ENCODE measurements at regions not wholly inside any gene's neighbourhood (a gene's known extent, or its start where the extent isn't known, plus 50 kb on each side); places are given as distances from the start of the nearest gene placed in this dataset.

- Histone ChIP-seq H3K27ac (ENCODE audit: low read length) (no peak overlapping the region), H3K36me3 (ENCODE audit: insufficient read depth, low read length) (no peaks in the 10 kb centered on the region), H3K4me2 (ENCODE audit: low read depth, low read length, poor library complexity, severe bottlenecking) (no peak overlapping the region), H3K9ac (ENCODE audit: low read length) (no peak overlapping the region), H2AFZ (ENCODE audit: low read length) (no peak overlapping the region), H4K20me1 (ENCODE audit: insufficient read depth, low read depth, low read length) (no peaks in the 10 kb centered on the region), H3K4me3 (ENCODE audit: low read length) (no peak overlapping the region), H3K4me1 (ENCODE audit: low read length) (no peaks in the 10 kb centered on the region), H3K9me2 (replicated peaks; ENCODE audit: insufficient read depth, low read length) (no peaks in the 10 kb centered on the region), H3K27me3 (ENCODE audit: low read length) (no peaks in the 10 kb centered on the region), H3K9me3 (ENCODE audit: low read length) (peaks cover 61% of the 10 kb centered on the region), H3K79me2 (ENCODE audit: low read length) (no peaks in the 10 kb centered on the region)
- no peak for DNase-seq
Measured at GRCh38 chr14:82124511-82124910, 590.9 kb upstream of the SEL1L start.

GRCh38 chr14:82126006-82126405 lies 592.4 kb upstream of the SEL1L start:
- no peak overlapping the region for H3K4me3 ChIP-seq (ENCODE audit: low read length)
- H3K9ac ChIP-seq (ENCODE audit: low read length), result no peak overlapping the region
- no peaks in the 10 kb centered on the region for H3K27me3 ChIP-seq (ENCODE audit: low read length)
- no peak overlapping the region for H2AFZ ChIP-seq (ENCODE audit: low read length)
- DNase-seq, result no peak
- no peaks in the 10 kb centered on the region for H3K9me2 ChIP-seq (replicated peaks; ENCODE audit: insufficient read depth, low read length)
- no peaks in the 10 kb centered on the region for H4K20me1 ChIP-seq (ENCODE audit: insufficient read depth, low read depth, low read length)
- H3K9me3 ChIP-seq (ENCODE audit: low read length), result peaks cover 59% of the 10 kb centered on the region
- no peaks in the 10 kb centered on the region for H3K79me2 ChIP-seq (ENCODE audit: low read length)
- no peaks in the 10 kb centered on the region for H3K4me1 ChIP-seq (ENCODE audit: low read length)
- H3K36me3 ChIP-seq (ENCODE audit: insufficient read depth, low read length), result no peaks in the 10 kb centered on the region
- H3K27ac ChIP-seq (ENCODE audit: low read length), result no peak overlapping the region
- no peak overlapping the region for H3K4me2 ChIP-seq (ENCODE audit: low read depth, low read length, poor library complexity, severe bottlenecking)

- H3K9me2 ChIP-seq (replicated peaks; ENCODE audit: insufficient read depth, low read length), result no peaks in the 10 kb centered on the region
- H2AFZ ChIP-seq (ENCODE audit: low read length), result no peak overlapping the region
- H3K9ac ChIP-seq (ENCODE audit: low read length), result no peak overlapping the region
- H4K20me1 ChIP-seq (ENCODE audit: insufficient read depth, low read depth, low read length), result no peaks in the 10 kb centered on the region
- peaks cover 59% of the 10 kb centered on the region for H3K9me3 ChIP-seq (ENCODE audit: low read length)
- H3K27ac ChIP-seq (ENCODE audit: low read length), result no peak overlapping the region
- H3K36me3 ChIP-seq (ENCODE audit: insufficient read depth, low read length), result no peaks in the 10 kb centered on the region
- H3K4me1 ChIP-seq (ENCODE audit: low read length), result no peaks in the 10 kb centered on the region
- DNase-seq, result no peak
- no peaks in the 10 kb centered on the region for H3K79me2 ChIP-seq (ENCODE audit: low read length)
- H3K4me3 ChIP-seq (ENCODE audit: low read length), result no peak overlapping the region
- H3K27me3 ChIP-seq (ENCODE audit: low read length), result no peaks in the 10 kb centered on the region
- H3K4me2 ChIP-seq (ENCODE audit: low read depth, low read length, poor library complexity, severe bottlenecking), result no peak overlapping the region
Measured at GRCh38 chr14:82134411-82134810, 600.8 kb upstream of the SEL1L start.

- no peak overlapping the region for H2AFZ ChIP-seq (ENCODE audit: low read length)
- no peaks in the 10 kb centered on the region for H3K79me2 ChIP-seq (ENCODE audit: low read length)
- H4K20me1 ChIP-seq (ENCODE audit: insufficient read depth, low read depth, low read length), result no peaks in the 10 kb centered on the region
- H3K9me3 ChIP-seq (ENCODE audit: low read length), result peaks cover 55% of the 10 kb centered on the region
- H3K9ac ChIP-seq (ENCODE audit: low read length), result no peak overlapping the region
- H3K9me2 ChIP-seq (replicated peaks; ENCODE audit: insufficient read depth, low read length), result no peaks in the 10 kb centered on the region
- no peak overlapping the region for H3K4me2 ChIP-seq (ENCODE audit: low read depth, low read length, poor library complexity, severe bottlenecking)
- H3K27me3 ChIP-seq (ENCODE audit: low read length), result no peaks in the 10 kb centered on the region
- no peak overlapping the region for H3K27ac ChIP-seq (ENCODE audit: low read length)
- DNase-seq, result no peak
- no peak overlapping the region for H3K4me3 ChIP-seq (ENCODE audit: low read length)
- H3K36me3 ChIP-seq (ENCODE audit: insufficient read depth, low read length), result no peaks in the 10 kb centered on the region
- H3K4me1 ChIP-seq (ENCODE audit: low read length), result no peaks in the 10 kb centered on the region
Measured at GRCh38 chr14:82138431-82138830, 604.8 kb upstream of the SEL1L start.

- Histone ChIP-seq H3K27ac (ENCODE audit: low read length) (no peak overlapping the region), H3K9me3 (ENCODE audit: low read length) (peaks cover 42% of the 10 kb centered on the region), H3K9ac (ENCODE audit: low read length) (no peak overlapping the region), H3K36me3 (ENCODE audit: insufficient read depth, low read length) (no peaks in the 10 kb centered on the region), H3K4me1 (ENCODE audit: low read length) (no peaks in the 10 kb centered on the region), H4K20me1 (ENCODE audit: insufficient read depth, low read depth, low read length) (no peaks in the 10 kb centered on the region), H3K4me3 (ENCODE audit: low read length) (no peak overlapping the region), H3K9me2 (replicated peaks; ENCODE audit: insufficient read depth, low read length) (no peaks in the 10 kb centered on the region), H3K27me3 (ENCODE audit: low read length) (no peaks in the 10 kb centered on the region), H3K79me2 (ENCODE audit: low read length) (no peaks in the 10 kb centered on the region), H2AFZ (ENCODE audit: low read length) (no peak overlapping the region), H3K4me2 (ENCODE audit: low read depth, low read length, poor library complexity, severe bottlenecking) (no peak overlapping the region)
- DNase-seq, result no peak
Measured at GRCh38 chr14:82146846-82147245, 613.2 kb upstream of the SEL1L start.

- no peaks in the 10 kb centered on the region for H3K79me2 ChIP-seq (ENCODE audit: low read length)
- DNase-seq, result no peak
- H2AFZ ChIP-seq (ENCODE audit: low read length), result no peak overlapping the region
- no peak overlapping the region for H3K4me3 ChIP-seq (ENCODE audit: low read length)
- no peaks in the 10 kb centered on the region for H3K36me3 ChIP-seq (ENCODE audit: insufficient read depth, low read length)
- H3K27ac ChIP-seq (ENCODE audit: low read length), result no peak overlapping the region
- H3K9ac ChIP-seq (ENCODE audit: low read length), result no peak overlapping the region
- H3K27me3 ChIP-seq (ENCODE audit: low read length), result no peaks in the 10 kb centered on the region
- H4K20me1 ChIP-seq (ENCODE audit: insufficient read depth, low read depth, low read length), result no peaks in the 10 kb centered on the region
- H3K4me2 ChIP-seq (ENCODE audit: low read depth, low read length, poor library complexity, severe bottlenecking), result no peak overlapping the region
- peaks cover 33% of the 10 kb centered on the region for H3K9me3 ChIP-seq (ENCODE audit: low read length)
- H3K4me1 ChIP-seq (ENCODE audit: low read length), result no peaks in the 10 kb centered on the region
- no peaks in the 10 kb centered on the region for H3K9me2 ChIP-seq (replicated peaks; ENCODE audit: insufficient read depth, low read length)
Measured at GRCh38 chr14:82153689-82154088, 620.0 kb upstream of the SEL1L start.

GRCh38 chr14:82159624-82160023 lies 626.0 kb upstream of the SEL1L start:
- no peaks in the 10 kb centered on the region for H3K4me1 ChIP-seq (ENCODE audit: low read length)
- H4K20me1 ChIP-seq (ENCODE audit: insufficient read depth, low read depth, low read length), result no peaks in the 10 kb centered on the region
- no peak overlapping the region for H3K27ac ChIP-seq (ENCODE audit: low read length)
- no peak overlapping the region for H3K9ac ChIP-seq (ENCODE audit: low read length)
- DNase-seq, result no peak
- H3K9me2 ChIP-seq (replicated peaks; ENCODE audit: insufficient read depth, low read length), result no peaks in the 10 kb centered on the region
- H2AFZ ChIP-seq (ENCODE audit: low read length), result no peak overlapping the region
- no peaks in the 10 kb centered on the region for H3K79me2 ChIP-seq (ENCODE audit: low read length)
- H3K27me3 ChIP-seq (ENCODE audit: low read length), result no peaks in the 10 kb centered on the region
- peaks cover 29% of the 10 kb centered on the region for H3K9me3 ChIP-seq (ENCODE audit: low read length)
- no peak overlapping the region for H3K4me2 ChIP-seq (ENCODE audit: low read depth, low read length, poor library complexity, severe bottlenecking)
- H3K36me3 ChIP-seq (ENCODE audit: insufficient read depth, low read length), result no peaks in the 10 kb centered on the region
- H3K4me3 ChIP-seq (ENCODE audit: low read length), result no peak overlapping the region

- H3K4me2 ChIP-seq (ENCODE audit: low read depth, low read length, poor library complexity, severe bottlenecking), result no peak overlapping the region
- no peaks in the 10 kb centered on the region for H3K36me3 ChIP-seq (ENCODE audit: insufficient read depth, low read length)
- H3K9me2 ChIP-seq (replicated peaks; ENCODE audit: insufficient read depth, low read length), result no peaks in the 10 kb centered on the region
- H3K79me2 ChIP-seq (ENCODE audit: low read length), result no peaks in the 10 kb centered on the region
- H4K20me1 ChIP-seq (ENCODE audit: insufficient read depth, low read depth, low read length), result no peaks in the 10 kb centered on the region
- H3K9ac ChIP-seq (ENCODE audit: low read length), result no peak overlapping the region
- H3K9me3 ChIP-seq (ENCODE audit: low read length), result peaks cover 51% of the 10 kb centered on the region
- no peaks in the 10 kb centered on the region for H3K4me1 ChIP-seq (ENCODE audit: low read length)
- no peak overlapping the region for H3K4me3 ChIP-seq (ENCODE audit: low read length)
- H3K27ac ChIP-seq (ENCODE audit: low read length), result no peak overlapping the region
- no peak overlapping the region for H2AFZ ChIP-seq (ENCODE audit: low read length)
- no peak for DNase-seq
- H3K27me3 ChIP-seq (ENCODE audit: low read length), result no peaks in the 10 kb centered on the region
Measured at GRCh38 chr14:82180139-82180538, 646.5 kb upstream of the SEL1L start.

- no peaks in the 10 kb centered on the region for H3K27me3 ChIP-seq (ENCODE audit: low read length)
- no peaks in the 10 kb centered on the region for H4K20me1 ChIP-seq (ENCODE audit: insufficient read depth, low read depth, low read length)
- H3K36me3 ChIP-seq (ENCODE audit: insufficient read depth, low read length), result no peaks in the 10 kb centered on the region
- H3K9me2 ChIP-seq (replicated peaks; ENCODE audit: insufficient read depth, low read length), result no peaks in the 10 kb centered on the region
- no peak overlapping the region for H3K4me3 ChIP-seq (ENCODE audit: low read length)
- no peak overlapping the region for H2AFZ ChIP-seq (ENCODE audit: low read length)
- no peak overlapping the region for H3K9ac ChIP-seq (ENCODE audit: low read length)
- H3K4me1 ChIP-seq (ENCODE audit: low read length), result no peaks in the 10 kb centered on the region
- peaks cover 47% of the 10 kb centered on the region for H3K9me3 ChIP-seq (ENCODE audit: low read length)
- H3K27ac ChIP-seq (ENCODE audit: low read length), result no peak overlapping the region
- H3K79me2 ChIP-seq (ENCODE audit: low read length), result no peaks in the 10 kb centered on the region
- no peak overlapping the region for H3K4me2 ChIP-seq (ENCODE audit: low read depth, low read length, poor library complexity, severe bottlenecking)
- no peak for DNase-seq
Measured at GRCh38 chr14:82182646-82183045, 649.0 kb upstream of the SEL1L start.
